Activated CD4-positive, alpha-beta T cell treated with anti-CD3 and anti-CD28 coated beads, Interleukin-2, Interleukin-6, amounts not matched to agents 100 ng/mL and 50 ng/mL, durations not matched to agents 16 hours and 8 hours (primary cell): ENCODE measurements at regions not wholly inside any gene's neighbourhood (a gene's known extent, or its start where the extent isn't known, plus 50 kb on each side); places are given as distances from the start of the nearest gene placed in this dataset.
"Not testable (repeated sequence)": the region's sequence is repeated elsewhere in the genome, so short reads cannot be mapped to it uniquely, and the experiment has no call there.

ENCODE experiments used
- DNase-seq: peaks from one replicate; pipeline ENCODE4 v3.0.0-alpha.2; 2020

DNA sequence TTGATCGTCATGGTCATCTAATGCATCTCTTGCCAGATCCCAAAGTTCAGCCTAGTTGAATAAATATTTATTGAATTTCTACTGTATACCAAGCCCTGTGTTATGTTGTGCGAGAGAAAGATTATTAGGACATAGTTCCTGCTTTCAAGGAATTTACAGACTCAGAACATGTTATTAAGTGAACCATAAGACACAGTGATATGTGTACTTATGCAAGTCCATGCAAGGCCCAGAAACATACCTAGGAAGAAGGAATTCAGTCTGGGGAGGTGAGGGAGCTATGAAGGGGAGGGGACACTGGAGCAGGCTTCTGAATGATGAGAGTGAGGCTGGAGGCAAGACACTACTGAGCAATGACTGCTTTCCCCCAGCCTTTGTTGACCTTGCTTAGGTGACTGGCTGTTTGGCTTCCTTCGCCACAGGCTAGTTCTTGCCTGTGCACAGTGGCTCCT lies 81.4 kb downstream of the ACAA2 start:
- no peak for DNase-seq

DNA sequence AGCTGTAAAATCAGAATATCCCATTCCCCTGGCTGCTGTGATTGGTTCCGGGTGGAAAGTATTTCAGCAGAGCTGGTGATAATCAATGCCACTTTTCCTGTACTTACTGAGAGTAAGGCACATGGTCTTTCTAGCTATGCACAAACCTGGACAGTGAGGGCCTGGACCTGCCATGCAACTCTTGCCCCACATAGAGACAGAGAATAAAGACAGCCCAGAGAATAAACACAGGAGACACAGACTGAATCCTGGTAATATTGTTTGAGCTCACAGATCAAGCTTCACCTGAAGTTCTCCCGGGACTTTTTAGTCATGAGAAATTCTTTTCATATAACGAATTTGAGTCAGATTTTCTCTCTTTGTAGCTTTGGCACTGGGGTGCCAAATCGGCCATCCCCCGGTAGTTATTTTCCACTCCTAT lies 81.9 kb downstream of the ACAA2 start:
- DNase-seq: no peak

DNA sequence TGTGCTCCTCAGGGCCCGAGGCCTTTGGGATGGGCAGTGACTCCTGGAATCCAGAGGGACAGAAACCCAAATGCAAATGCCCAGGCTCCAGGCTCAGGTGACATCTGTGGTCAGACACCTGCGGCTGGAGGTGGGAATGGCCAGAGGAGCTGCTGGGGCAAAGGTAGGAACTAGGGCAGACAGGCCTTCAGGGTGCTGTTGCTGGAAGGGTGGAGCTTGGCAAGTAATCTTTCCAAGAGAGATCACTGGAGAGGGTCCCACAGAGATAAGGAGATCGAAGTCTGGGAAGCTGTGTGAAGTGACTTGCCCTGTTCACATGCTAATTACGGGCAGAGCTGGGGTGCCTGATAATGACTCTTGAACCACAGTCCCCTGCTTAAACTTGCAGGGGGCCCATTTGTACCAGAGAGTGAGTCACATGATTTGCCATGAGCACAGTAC lies 82.4 kb downstream of the ACAA2 start:
- no peak for DNase-seq

DNA sequence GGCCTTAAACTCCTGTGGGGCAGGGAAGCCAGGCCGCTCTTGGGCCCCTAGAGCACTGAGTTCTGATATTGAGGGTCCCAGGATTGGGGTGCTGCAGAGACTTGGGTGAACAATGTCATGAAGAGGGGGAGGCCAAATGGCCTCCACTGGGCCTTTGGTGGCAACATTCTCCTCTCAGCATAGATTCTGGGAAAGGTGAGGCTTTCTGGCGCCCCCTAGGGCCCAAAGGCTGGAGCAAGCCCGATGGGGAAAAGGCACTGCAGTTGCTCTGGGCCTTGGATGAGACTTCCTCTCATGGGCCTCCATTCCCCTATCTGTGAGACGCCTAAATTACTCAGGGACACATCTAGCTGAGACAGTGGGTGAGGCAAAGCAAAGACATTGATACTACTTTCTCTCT lies 84.8 kb downstream of the ACAA2 start:
- DNase-seq: peak; percentile 64

DNA sequence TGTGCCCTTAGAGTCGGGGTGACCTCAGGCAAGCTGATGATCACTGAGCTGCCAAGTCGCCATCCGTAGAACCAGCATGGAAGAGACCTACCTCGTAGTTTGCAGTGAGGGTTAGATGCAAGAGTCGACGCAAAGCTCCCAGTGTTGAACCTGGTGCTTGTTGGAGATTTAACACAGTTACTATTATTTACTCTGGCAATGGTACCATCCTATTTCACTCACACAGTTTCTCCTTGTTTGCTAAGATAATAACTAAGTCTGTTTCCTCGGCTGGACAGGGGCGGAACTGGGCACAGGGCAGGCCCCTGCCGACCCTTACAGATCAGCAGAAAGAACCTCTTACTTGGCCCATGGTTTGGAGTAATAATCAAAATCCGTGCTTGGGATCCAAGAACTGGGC lies 85.5 kb downstream of the ACAA2 start:
- DNase-seq: no peak

DNA sequence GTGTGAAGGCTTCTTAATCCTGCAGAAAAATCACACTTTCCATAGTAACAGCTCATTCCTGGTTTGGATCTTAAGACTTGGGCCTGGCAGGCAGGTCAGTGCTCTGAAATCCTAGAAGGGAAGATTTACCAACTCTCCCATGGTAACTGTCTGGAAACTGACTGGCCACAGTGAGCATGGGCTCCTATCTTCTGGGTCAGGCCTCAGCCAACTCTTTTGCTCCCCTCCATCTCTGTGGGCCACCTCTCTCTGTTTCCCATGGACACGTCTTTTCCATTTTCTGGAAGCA lies 86.7 kb downstream of the ACAA2 start:
- no peak for DNase-seq

DNA sequence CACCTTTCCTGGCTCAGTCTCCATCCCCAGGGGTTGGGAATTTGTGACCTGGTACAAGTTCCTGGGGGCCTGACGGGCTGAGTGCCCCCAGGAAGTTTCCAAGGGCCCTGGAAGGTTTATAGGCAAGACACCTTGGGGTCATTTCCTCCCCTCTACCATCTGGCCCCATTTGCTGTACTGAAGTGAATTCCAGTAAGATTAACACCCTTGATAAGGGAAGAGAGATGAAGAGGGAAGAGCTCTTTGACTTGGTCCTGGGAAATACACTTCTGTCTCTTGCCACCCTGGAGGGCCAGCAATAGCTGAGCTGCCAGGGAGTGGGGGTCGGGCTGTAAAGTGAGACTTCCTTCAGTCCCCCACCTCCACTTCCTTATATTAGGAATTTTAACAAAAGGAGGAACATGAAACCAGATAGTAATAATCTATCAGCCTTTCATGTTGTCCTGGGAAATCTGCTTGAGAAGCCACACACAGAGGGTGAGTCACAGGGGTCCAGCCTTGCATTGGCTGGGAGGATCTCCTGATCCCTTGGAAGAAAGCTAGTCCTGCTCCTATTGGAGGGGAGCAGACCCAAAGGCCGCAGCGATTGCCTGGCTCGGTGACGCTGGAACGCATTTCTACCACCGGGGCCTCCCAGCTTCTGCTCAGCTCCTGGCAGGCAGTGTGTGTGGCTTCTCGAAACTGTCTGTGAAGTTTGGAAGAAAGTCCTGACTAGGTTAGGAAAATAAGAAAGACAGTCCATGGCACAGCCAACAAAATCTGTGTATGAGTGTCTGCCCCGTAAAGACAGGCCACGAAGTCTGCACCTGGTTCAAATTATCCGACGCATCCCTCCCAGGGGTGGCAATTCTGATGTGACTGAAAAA lies 87.3 kb downstream of the ACAA2 start:
- no peak for DNase-seq

DNA sequence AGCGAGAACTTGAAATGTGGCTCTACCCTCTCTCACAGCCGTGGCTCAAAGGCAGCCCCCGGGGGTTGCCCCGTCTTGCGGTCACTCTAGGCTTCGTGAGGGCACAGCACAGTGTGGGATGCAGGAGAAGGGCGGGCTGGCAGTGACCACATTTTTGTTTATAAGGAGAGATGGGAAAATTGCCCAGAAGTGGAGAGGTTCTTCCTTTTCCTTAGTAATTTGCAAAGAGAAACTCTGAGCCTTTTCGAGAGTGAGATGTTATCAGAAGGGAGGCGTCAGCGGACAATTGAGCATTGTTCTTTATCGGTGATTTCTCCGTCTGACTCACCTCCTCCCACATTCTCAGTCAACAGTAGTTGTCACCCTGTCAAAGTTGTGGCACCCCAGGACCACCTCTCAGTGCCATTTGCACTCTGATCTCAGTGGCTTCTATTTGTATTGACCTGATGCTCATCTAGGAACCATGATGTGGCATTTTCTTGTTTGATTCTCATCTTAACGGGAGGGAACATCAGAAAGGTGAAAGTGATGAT lies 89.6 kb downstream of the ACAA2 start:
- DNase-seq: peak; percentile 63

DNA sequence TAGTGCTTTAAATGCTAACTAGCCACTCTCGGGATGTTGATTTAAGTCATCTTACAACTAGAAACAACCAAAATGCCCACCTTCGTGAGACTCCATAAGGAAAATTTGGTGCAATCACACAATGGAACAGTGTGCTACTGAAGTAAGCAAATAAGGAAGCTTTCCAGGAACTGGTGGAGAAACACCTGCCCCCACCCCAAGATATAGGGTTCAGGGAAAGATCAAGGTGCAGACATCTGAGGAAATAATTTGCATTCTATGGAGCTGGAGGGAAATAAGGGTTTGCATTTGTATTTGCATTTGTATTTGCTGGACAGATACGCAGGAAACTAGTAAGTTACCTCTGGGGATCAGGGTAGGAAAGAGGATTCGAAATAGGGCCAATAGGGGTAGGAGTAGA lies 90.9 kb downstream of the ACAA2 start:
- no peak for DNase-seq

DNA sequence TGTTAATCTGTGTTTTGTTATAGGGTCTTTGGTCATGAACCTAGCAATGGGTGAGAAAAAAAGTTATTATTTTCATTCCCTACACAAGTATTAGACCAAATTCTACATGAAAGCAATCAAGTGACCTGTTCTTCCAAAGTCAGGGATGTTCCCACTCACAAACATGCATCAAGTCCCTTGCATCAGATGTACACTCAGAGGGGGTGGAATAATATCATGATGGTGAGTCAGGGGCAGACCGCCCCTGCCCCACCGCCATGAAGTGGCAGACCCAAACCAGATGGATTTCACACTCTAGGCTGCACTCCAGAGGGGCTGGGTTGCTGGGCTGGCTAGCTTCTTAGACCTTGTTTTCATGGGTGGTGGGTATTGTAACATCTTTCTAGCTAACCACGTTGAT lies 91.4 kb downstream of the ACAA2 start:
- no peak for DNase-seq

DNA sequence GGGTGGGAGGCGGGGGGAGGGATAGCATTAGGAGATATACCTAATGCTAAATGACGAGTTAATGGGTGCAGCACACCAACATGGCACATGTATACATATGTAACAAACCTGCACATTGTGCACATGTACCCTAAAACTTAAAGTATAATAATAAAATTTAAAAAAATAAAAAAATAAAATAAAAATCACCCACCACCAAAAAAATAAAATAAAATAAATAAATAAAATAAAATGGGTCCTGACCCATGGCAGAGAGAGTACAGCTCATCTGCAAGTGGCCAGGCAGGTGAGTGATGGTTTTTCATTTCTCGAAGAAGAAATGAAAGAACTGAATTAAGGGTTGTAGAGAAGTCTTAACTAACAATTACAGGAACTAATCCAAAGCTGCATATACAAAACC lies 92.4 kb downstream of the ACAA2 start:
- DNase-seq: not testable (repeated sequence)

DNA sequence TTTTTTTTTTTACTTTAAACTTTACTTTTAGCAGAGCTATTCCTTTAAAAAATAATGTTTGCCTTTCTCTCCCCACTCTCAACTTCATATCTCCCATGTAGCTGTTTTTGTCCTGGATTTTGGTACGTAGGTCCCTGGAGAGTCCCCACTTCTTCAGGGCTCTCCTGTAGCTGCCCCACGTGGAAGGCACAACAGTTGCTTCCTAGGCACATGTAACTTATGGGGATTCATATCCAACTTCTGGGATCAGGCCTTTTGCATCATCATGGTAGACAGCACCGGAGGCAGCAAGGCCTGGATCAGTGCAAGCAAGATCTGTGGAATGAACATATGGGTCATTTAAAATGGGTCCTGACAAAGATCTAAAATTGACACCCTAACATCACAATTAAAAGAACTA lies 95.7 kb downstream of the ACAA2 start:
- no peak for DNase-seq

DNA sequence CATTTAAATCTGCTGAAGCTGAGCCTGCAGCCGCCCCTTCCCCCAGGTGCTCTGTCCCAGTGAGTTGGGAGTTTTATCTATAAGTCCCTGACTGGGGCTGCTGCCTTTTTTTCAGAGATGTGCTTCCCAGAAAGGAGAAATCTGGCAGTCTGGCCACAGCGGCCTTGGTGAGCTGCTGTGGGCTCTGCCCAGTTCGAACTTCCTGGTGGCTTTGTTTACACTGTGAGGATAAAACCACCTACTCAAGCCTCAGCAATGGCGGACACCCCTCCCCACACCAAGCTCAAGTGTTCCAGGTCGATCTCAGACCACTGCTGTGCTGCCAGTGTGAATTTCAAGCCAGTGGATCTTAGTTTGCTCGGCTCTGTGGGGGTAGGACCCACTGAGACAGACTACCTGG lies 97.3 kb downstream of the ACAA2 start:
- DNase-seq: no peak

DNA sequence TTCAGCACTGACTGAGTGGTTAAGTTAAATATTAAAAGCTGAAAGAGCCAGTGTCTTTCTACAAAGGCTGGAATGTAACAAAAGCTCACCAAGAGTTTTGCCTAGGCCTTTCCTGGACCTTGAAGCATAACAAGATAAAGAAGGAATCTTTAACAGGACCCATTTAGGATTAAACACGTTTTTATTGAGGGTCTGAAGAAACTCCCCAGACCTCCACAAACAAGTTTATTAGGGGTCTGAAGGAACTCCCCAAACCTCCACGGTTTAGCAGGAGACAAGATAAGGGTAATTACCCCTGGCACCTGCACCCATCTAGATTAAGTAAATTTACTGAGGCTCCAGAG lies 104.0 kb downstream of the ACAA2 start:
- DNase-seq: no peak

DNA sequence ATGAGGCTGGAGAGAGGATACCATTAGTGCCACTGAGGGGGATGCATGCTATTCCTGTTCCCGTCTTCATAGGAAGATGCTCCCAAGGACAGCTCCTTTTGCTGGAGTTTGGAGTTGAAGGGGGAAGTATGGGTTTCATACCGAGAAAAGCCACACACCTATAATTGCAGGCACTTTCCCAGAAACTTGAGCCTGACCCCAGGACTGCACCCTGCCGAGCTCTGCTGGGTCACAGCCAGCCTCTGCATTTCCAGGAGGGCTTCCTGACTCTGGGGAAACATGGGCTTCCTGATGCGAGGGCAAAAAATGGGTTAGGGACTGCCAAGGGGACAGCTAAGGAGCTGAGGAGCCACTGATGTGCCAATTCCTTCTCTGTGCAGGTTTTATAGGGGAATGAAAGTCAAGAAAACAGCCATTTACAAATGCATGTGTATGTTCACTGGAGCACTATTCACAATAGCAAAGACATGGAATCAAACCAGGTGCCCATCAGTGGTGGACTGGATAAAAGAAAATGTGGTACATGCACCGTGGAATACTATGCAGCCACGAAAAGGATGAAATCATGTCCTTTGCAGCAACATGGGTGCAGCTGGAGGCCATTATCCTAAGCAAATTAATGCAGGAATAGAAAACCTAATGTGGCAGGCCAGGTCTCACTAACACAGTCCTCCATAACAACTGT lies 104.5 kb downstream of the ACAA2 start:
- no peak for DNase-seq

DNA sequence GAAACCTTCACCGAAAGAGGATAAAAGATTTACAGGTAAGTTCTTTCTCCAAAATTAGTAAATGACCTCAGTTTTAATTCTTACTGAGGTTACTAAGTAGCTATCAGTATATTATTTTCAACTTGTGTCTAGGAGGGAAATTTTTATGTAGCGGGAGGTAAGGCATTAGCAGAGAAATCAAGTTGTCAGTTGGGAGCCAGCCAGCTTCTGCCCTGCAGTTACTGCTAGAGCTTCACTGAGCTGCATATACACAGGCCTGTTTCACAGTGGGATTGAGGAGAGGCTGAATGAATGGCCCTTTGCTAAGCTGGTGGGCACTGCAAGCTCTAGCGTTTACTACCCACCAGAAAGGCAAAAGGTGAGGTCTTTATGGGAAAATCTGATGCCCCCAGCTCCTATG lies 105.7 kb downstream of the ACAA2 start:
- DNase-seq: no peak

DNA sequence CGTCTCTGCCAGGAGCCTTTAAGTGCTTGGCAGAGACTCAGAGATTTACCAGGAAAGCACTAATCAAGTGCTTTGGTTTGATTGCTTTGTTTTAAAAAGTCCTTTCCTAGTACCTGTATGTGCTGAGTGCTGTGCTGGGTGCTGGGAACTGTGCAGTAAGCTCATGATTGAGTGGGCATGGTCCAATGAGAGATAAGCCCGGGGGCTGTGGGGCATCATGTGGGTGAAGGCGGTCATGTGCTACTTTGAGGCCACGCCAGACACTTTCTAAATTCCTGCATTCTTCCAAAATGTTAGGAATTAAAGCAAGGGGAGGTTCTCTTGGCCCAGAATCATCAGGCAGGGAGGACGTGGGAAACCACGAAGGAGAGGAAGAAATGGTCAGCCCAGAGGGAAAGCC lies 109.0 kb downstream of the ACAA2 start:
- DNase-seq: no peak

DNA sequence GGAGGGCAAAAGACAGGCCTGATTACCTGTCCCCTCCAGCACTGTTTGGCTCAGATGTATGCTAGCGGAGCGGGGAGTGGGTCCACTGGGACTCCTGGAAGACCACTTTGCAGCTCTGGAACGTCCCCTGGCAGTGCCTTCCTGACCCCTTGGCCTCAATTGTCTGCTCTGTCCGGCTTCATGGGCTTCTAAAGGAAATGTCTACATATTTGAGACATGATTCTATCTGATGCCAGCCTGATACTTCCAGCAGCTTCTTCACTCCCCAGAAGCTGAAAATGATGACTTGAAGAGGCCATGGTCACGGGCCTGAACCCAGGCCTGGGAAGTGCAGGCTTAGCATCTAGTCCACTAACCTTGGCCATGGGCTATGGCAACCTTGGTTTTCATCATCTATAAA lies 112.1 kb downstream of the ACAA2 start:
- DNase-seq: no peak

DNA sequence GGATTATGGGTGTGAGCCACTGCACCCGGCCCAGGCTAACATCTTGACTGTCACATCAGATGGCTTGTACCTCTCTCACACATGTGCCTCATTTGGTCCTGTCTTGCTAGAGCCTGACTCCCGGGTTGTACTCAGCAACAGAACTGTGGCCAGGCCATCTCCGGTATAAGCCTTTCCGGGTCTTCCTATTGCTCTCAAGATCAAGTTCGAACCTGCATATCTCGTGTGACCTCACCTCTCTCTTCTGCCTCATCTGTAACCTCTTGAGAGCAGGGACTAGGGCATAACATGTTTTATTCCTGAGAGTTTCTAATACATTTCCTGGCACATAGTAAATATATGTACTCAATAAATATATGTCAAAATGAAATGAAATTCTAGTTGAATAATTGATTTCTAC lies 114.0 kb downstream of the ACAA2 start:
- no peak for DNase-seq

DNA sequence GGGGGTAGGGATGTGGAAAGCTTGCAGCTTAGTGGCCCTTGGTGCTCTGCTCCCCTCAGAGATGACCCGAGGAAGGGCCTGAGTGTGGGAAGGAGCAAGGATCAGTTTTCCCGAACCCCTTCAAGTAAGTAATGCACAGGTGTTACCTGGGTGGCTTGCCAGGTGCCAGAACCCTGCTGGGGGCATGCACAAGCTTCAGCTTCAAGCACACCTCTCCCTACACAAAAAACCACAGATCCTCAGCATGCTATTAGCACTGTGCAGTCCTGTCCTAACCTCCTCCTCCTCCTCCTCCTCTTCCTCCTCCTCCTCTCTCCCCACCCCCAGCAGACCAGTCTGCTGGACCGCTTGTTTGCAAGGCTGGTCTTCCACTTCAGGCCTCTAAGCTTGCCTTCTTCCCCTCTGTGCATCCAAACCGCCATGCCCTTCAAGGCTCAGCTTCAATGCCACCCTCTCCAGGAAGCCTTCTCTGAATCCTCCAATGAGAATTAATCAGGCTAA lies 114.8 kb downstream of the ACAA2 start:
- DNase-seq: no peak

DNA sequence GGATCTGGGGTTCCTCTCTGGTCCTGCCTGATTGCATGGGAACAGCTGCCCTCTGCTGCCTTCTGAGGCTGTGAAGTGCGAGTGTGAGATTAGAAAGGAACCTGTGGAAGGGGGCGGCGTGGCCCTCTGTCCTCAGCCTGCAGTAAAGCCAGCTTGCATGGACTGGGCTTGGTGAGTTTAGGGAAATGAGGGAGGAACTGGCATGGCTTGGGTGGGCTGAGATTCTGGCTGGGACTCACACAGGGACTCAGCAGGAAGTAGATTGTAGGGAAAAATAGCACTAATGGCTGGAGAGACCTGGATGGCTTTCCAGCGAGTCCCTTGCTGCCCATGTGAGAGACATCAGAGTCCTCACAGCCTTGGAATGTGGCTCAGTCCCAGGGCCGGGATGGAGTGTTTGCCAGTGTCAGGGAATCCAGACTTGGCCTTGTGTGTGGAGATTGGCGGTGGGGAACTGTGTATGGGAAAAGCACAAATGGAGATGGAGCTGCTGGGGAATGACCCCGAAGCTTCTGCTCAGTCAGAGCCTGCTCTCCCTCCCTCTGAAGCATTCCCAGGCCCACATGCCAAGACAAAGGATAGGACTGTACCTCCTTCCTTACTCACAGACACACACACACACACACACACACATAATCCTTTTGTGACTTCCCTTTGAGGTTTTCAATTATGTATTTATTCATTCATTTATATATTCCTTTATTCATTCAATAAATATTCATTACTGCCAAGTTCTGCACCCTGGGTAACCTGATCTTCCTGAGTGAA lies 115.4 kb downstream of the ACAA2 start:
- no peak for DNase-seq

DNA sequence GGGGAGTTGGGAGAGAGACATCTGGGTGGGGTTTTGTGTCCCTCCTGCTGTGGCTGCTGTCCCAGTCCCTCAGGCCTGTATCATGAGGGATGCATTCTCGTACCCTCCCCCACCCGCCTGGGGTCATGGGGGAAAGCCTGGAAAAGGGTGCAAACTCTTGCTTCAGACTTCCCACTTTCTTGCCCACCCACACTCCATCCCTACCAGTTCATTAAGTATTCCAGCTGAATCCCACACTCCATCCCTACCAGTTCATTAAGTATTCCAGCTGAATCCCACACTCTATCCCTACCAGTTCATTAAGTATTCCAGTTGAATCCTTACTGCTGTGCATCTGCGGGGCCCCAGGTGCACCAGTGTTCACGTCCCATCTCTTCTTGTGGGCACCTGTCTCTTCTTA lies 116.3 kb downstream of the ACAA2 start:
- no peak for DNase-seq

DNA sequence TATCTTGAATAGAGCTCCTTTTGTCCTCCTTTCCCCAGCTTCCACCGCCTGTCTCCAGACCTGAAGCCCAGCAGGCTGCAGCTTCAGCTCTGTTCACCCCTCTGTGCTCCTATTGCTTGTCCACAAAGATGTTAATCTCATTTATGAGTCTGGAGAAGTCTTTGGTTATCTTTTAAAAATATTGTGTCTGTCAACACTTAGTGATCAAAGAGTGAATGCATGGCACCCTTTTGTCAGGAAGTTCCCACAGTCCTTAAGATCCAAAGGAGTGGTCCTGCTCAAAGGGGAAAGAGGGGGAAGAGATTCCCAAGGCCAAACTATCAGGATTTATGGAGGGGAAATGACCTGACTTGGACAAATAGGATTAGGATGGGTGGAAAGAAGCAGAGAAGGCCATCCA lies 118.9 kb downstream of the ACAA2 start:
- DNase-seq: no peak

DNA sequence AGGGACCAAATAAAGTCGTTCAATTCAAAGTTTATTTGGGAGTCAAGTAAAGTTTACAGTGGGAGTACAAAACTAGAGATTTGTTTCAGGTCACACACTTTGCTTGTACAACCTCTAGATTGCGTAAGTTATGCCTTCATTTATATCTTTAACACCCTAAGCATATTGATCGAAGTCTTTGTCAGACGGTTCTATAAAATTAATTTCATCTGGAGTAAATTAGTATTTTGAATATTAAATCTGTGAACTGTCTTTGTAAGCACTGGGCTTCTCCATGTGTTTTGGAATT lies 119.7 kb downstream of the ACAA2 start:
- DNase-seq: no peak
